Prostate gland (tissue), 2 donors: ENCODE measurements at regions not wholly inside any gene's neighbourhood (a gene's known extent, or its start where the extent isn't known, plus 50 kb on each side); places are given as distances from the start of the nearest gene placed in this dataset.

Experiments used
- DNase-seq: peaks from one replicate; pipeline ENCODE4 v3.0.0-alpha.2; 2019; ENCODE audit warnings: low spot score
- H3K27ac ChIP-seq, 2 donors: fragments of 200-600 bp; sonication (generic); 2 replicates each; pipeline ENCODE4 v1.5.1; 2017 to 2019
- H3K27me3 ChIP-seq: fragments of 200-600 bp; sonication (generic); replicated peaks from 2 replicates; pipeline ENCODE4 v1.5.1; 2019; ENCODE audit not compliant: insufficient read depth
- H3K36me3 ChIP-seq, 2 donors: fragments of 200-600 bp; sonication (generic); 1 replicate in 1 of 2; 2 replicates in 1 of 2; pipeline versions ENCODE4 v1.5.1 to v1.8.1; 2017 to 2019
- H3K4me1 ChIP-seq: fragments of 200-600 bp; sonication (generic); replicated peaks from 2 replicates; pipeline ENCODE4 v1.5.1; 2019
- H3K4me3 ChIP-seq, 2 donors: fragments of 200-600 bp; sonication (generic); 2 replicates each; pipeline ENCODE4 v1.5.1; 2017 to 2019
- H3K9me3 ChIP-seq: fragments of 200-600 bp; sonication (generic); 2 replicates; pipeline ENCODE4 v1.5.1; 2017
- CTCF ChIP-seq, 4 experiments: fragments of 200-600 bp in 2 of 4; fragments of 450-650 bp in 2 of 4; sonication (generic) in 2 of 4; IDR thresholded peaks; 1 replicate in 3 of 4; 2 replicates in 1 of 4; pipeline ENCODE4 v1.5.1; 2016 to 2019; ENCODE audit warnings: antibody characterized with exemption in 4 of 4, mild to moderate bottlenecking in 2 of 4, moderate library complexity in 2 of 4
- POLR2A ChIP-seq: fragments of 450-650 bp; IDR thresholded peaks from one replicate; pipeline ENCODE4 v1.6.1; 2016; ENCODE audit warnings: antibody characterized with exemption, mild to moderate bottlenecking
- POLR2AphosphoS5 ChIP-seq: sonication (generic); formaldehyde crosslinking; IDR thresholded peaks from one replicate; pipeline ENCODE4 v1.6.1; 2017; ENCODE audit warnings: antibody characterized with exemption
- WGBS: methylation state at CpG from one replicate; pipeline ENCODE4 v1.1.5; 2018; 5-methylcytosine and 5-hydroxymethylcytosine counted together
- intact Hi-C: fragments of 100-400 bp; cut with DNase I; formaldehyde crosslinking; loops from one replicate; pipeline ENCODE4 v1.14.2; 2022

- Histone ChIP-seq H3K36me3 (no peaks in the 10 kb centered on the region), H3K9me3 (no peaks in the 10 kb centered on the region), H3K27me3 (no peaks in the 10 kb centered on the region), H3K4me3 (no peak overlapping the region), H3K27ac (no peak overlapping the region), H3K4me1 (no peaks in the 10 kb centered on the region)
- TF ChIP-seq CTCF (IDR thresholded peaks at IDR 0.05) (no peak), POLR2AphosphoS5 (no peak), POLR2A (no peak)
- intact Hi-C loops, result no loop called here
- DNase-seq, result no peak
Measured at GRCh38 chr1:82600314-82600713, 799.6 kb downstream of the ADGRL2 start.

- intact Hi-C loops, result no loop called here
- no peaks in the 10 kb centered on the region for H3K36me3 ChIP-seq
- no peak for TF ChIP-seq POLR2AphosphoS5
- no peak for TF ChIP-seq CTCF (IDR thresholded peaks at IDR 0.05)
- TF ChIP-seq POLR2A, result no peak
Measured at GRCh38 chr1:82598812-82599211, 798.1 kb downstream of the ADGRL2 start.

GRCh38 chr1:82598337-82598736, 797.6 kb downstream of the ADGRL2 start:
- no peak for TF ChIP-seq POLR2A
- TF ChIP-seq CTCF (IDR thresholded peaks at IDR 0.05), result no peak
- TF ChIP-seq POLR2AphosphoS5, result no peak
- Histone ChIP-seq H3K9me3 (no peaks in the 10 kb centered on the region), H3K36me3 (no peaks in the 10 kb centered on the region), H3K4me1 (no peaks in the 10 kb centered on the region), H3K4me3 (no peak overlapping the region), H3K27ac (no peak overlapping the region), H3K27me3 (no peaks in the 10 kb centered on the region)
- intact Hi-C loops, result no loop called here
- no peak for DNase-seq

More at GRCh38 chr1:82598812-82599211, 798.1 kb downstream of the ADGRL2 start:
- Histone ChIP-seq H3K27me3 (no peaks in the 10 kb centered on the region), H3K4me1 (no peaks in the 10 kb centered on the region), H3K9me3 (no peaks in the 10 kb centered on the region), H3K27ac (no peak overlapping the region), H3K4me3 (no peak overlapping the region)
- DNase-seq, result no peak

GRCh38 chr1:82597649-82598048, 796.9 kb downstream of the ADGRL2 start:
- TF ChIP-seq CTCF (IDR thresholded peaks at IDR 0.05) (no peak), POLR2A (no peak), POLR2AphosphoS5 (no peak)
- intact Hi-C loops, result no loop called here
- Histone ChIP-seq H3K4me3 (no peak overlapping the region), H3K36me3 (no peaks in the 10 kb centered on the region), H3K4me1 (no peaks in the 10 kb centered on the region), H3K27ac (no peak overlapping the region), H3K9me3 (no peaks in the 10 kb centered on the region), H3K27me3 (no peaks in the 10 kb centered on the region)
- WGBS, result 82% methylated on average over 3 of the region's 3 CpGs
- no peak for DNase-seq

GRCh38 chr1:82597141-82597540, 796.4 kb downstream of the ADGRL2 start:
- no peaks in the 10 kb centered on the region for H3K9me3 ChIP-seq
- TF ChIP-seq POLR2A (no peak), CTCF (IDR thresholded peaks at IDR 0.05) (no peak), POLR2AphosphoS5 (no peak)
- intact Hi-C loops, result no loop called here
- no peak overlapping the region for H3K27ac ChIP-seq
- no peaks in the 10 kb centered on the region for H3K36me3 ChIP-seq
- H3K27me3 ChIP-seq, result no peaks in the 10 kb centered on the region
- 91% methylated on average over 1 of the region's 1 CpG for WGBS
- no peak for DNase-seq
- H3K4me3 ChIP-seq, result no peak overlapping the region
- no peaks in the 10 kb centered on the region for H3K4me1 ChIP-seq
